ENCODE measurements at regions not wholly inside any gene's neighbourhood (a gene's known extent, or its start where the extent isn't known, plus 50 kb on each side); places are given as distances from the start of the nearest gene placed in this dataset.

- intact Hi-C loops (cut with DNase I): no loop called here
- 85 to 97% (median 91%) methylated on average over 2 of the region's 2 CpGs for WGBS, 4 donors
- TF ChIP-seq POLR2A (IDR thresholded peaks at IDR 0.05): no peak
- TF ChIP-seq CTCF (IDR thresholded peaks at IDR 0.05): no peak
These were observed 170.9 kb upstream of the STK32A start for GRCh38 chr5:147063943-147064342.

GRCh38 chr5:147065071-147065470, 169.8 kb upstream of the STK32A start:
- H3K27me3 ChIP-seq: no peaks in the 10 kb centered on the region
- DNase-seq: no peak
- no peak overlapping the region for H3K27ac ChIP-seq
- intact Hi-C loops (cut with DNase I): no loop called here
- no peaks in the 10 kb centered on the region for H3K9me3 ChIP-seq (replicated peaks in 1 of 3)
- H3K36me3 ChIP-seq (replicated peaks in 1 of 2): no peaks in the 10 kb centered on the region
- no peak for TF ChIP-seq POLR2A (IDR thresholded peaks at IDR 0.05)
- no peak for TF ChIP-seq CTCF (IDR thresholded peaks at IDR 0.05)
- no peak overlapping the region for H3K4me3 ChIP-seq
- H3K4me1 ChIP-seq (replicated peaks in 1 of 2): no peaks in the 10 kb centered on the region
- 75 to 93% (median 79%) methylated on average over 1 of the region's 1 CpG for WGBS, 4 donors

More at GRCh38 chr5:147063943-147064342, 170.9 kb upstream of the STK32A start:
- no peaks in the 10 kb centered on the region for H3K4me1 ChIP-seq (replicated peaks in 1 of 2)
- no peak overlapping the region for H3K27ac ChIP-seq
- H3K9me3 ChIP-seq (replicated peaks in 1 of 3): no peaks in the 10 kb centered on the region
- no peaks in the 10 kb centered on the region for H3K27me3 ChIP-seq
- no peak overlapping the region for H3K4me3 ChIP-seq
- no peak for DNase-seq
- H3K36me3 ChIP-seq (replicated peaks in 1 of 2): no peaks in the 10 kb centered on the region

GRCh38 chr5:147068998-147069397, 165.8 kb upstream of the STK32A start:
- 89 to 96% (median 91%) methylated on average over 4 of the region's 4 CpGs for WGBS, 4 donors
- H3K4me1 ChIP-seq (replicated peaks in 1 of 2): no peaks in the 10 kb centered on the region
- TF ChIP-seq POLR2A (IDR thresholded peaks at IDR 0.05) (no peak), CTCF (IDR thresholded peaks at IDR 0.05) (no peak)
- DNase-seq: no peak
- H3K9me3 ChIP-seq (replicated peaks in 1 of 3): no peaks in the 10 kb centered on the region
- intact Hi-C loops (cut with DNase I): no loop called here
- no peaks in the 10 kb centered on the region for H3K36me3 ChIP-seq (replicated peaks in 1 of 2)
- no peaks in the 10 kb centered on the region for H3K27me3 ChIP-seq
- no peak overlapping the region for H3K4me3 ChIP-seq
- H3K27ac ChIP-seq: no peak overlapping the region

- no peaks in the 10 kb centered on the region for H3K4me1 ChIP-seq (replicated peaks in 1 of 2)
- TF ChIP-seq POLR2A (IDR thresholded peaks at IDR 0.05) (no peak), CTCF (IDR thresholded peaks at IDR 0.05) (no peak)
- no peaks in the 10 kb centered on the region for H3K9me3 ChIP-seq (replicated peaks in 1 of 3)
- intact Hi-C loops (cut with DNase I): no loop called here
- no peaks in the 10 kb centered on the region for H3K36me3 ChIP-seq (replicated peaks in 1 of 2)
- WGBS, 4 donors: 52 to 70% (median 62%) methylated on average over 2 of the region's 2 CpGs
- DNase-seq: no peak
- H3K27me3 ChIP-seq: no peaks in the 10 kb centered on the region
- no peak overlapping the region for H3K27ac ChIP-seq
- H3K4me3 ChIP-seq: no peak overlapping the region
These were observed 162.2 kb upstream of the STK32A start for GRCh38 chr5:147072622-147073021.
